MM.1S (cell line): ENCODE measurements at regions not wholly inside any gene's neighbourhood (a gene's known extent, or its start where the extent isn't known, plus 50 kb on each side); places are given as distances from the start of the nearest gene placed in this dataset.

ENCODE experiments used
- EZH2 ChIP-seq: fragments of 300-600 bp; sonication (generic); optimal IDR thresholded peaks from 2 replicates; pipeline ENCODE3; 2017; ENCODE audit warnings: low read depth, mild to moderate bottlenecking, antibody characterized with exemption, low read length, mixed read lengths
- TF ChIP-seq, protein P1 (sequence below): fragments of 300-600 bp; sonication (generic); IDR thresholded peaks from 2 replicates; pipeline ENCODE4 v1.5.1; 2016; ENCODE audit warnings: antibody characterized with exemption, low read length, mixed read lengths

DNA sequence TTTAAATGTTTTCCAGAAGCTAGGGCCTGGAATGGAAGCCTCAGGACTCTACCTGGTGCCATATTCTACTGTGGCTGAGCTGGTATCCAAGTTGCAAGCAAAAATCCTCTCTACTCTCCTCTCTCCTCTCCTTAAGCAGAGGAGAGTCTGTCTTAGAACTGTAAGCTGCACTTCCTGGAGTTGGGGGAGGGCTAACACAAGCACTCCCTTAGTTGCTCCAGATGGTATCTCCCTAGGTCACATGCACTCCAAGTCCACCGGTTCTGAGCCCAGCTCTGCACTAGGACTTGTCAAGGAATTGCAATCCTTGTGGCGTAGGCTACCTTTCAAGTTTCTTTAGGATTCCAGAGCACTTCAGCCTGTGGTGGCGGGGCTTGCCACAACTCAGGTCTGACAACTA is 513.9 kb upstream of the RGMB start:
- TF ChIP-seq, protein P1, sequence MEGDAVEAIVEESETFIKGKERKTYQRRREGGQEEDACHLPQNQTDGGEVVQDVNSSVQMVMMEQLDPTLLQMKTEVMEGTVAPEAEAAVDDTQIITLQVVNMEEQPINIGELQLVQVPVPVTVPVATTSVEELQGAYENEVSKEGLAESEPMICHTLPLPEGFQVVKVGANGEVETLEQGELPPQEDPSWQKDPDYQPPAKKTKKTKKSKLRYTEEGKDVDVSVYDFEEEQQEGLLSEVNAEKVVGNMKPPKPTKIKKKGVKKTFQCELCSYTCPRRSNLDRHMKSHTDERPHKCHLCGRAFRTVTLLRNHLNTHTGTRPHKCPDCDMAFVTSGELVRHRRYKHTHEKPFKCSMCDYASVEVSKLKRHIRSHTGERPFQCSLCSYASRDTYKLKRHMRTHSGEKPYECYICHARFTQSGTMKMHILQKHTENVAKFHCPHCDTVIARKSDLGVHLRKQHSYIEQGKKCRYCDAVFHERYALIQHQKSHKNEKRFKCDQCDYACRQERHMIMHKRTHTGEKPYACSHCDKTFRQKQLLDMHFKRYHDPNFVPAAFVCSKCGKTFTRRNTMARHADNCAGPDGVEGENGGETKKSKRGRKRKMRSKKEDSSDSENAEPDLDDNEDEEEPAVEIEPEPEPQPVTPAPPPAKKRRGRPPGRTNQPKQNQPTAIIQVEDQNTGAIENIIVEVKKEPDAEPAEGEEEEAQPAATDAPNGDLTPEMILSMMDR, result no peak
- TF ChIP-seq EZH2, result no peak
